GM12865 (cell line): ENCODE measurements at regions not wholly inside any gene's neighbourhood (a gene's known extent, or its start where the extent isn't known, plus 50 kb on each side); places are given as distances from the start of the nearest gene placed in this dataset.

Experiments used
- DNase-seq: peaks from one replicate; pipeline ENCODE4 v3.0.0; 2010; ENCODE audit warnings: low read depth
- H3K4me3 ChIP-seq: 2 replicates; pipeline ENCODE4 v1.5.1; 2011; ENCODE audit warnings: mild to moderate bottlenecking, low read depth, low read length, control low read depth
- CTCF ChIP-seq: IDR thresholded peaks from 2 replicates; pipeline ENCODE4 v1.5.1; 2011; ENCODE audit warnings: low read length, control low read depth, low read depth, inconsistent platforms; ENCODE audit not compliant: insufficient read depth; ENCODE audit errors: missing control alignments

GRCh38 chr18:22486667-22487066 is 69.0 kb upstream of the CTAGE1 start:
- H3K4me3 ChIP-seq: no peak overlapping the region
- DNase-seq: no peak
- no peak for TF ChIP-seq CTCF

GRCh38 chr18:22488554-22488953 is 70.8 kb upstream of the CTAGE1 start:
- H3K4me3 ChIP-seq: no peak overlapping the region
- no peak for DNase-seq

GRCh38 chr18:22489704-22490103 is 72.0 kb upstream of the CTAGE1 start:
- no peak for DNase-seq
- no peak for TF ChIP-seq CTCF
- H3K4me3 ChIP-seq: no peak overlapping the region

More at GRCh38 chr18:22488554-22488953, 70.8 kb upstream of the CTAGE1 start:
- no peak for TF ChIP-seq CTCF

GRCh38 chr18:22490429-22490846 is 72.7 kb upstream of the CTAGE1 start:
- DNase-seq: no peak
- peak; percentile 1 for TF ChIP-seq CTCF
- no peak overlapping the region for H3K4me3 ChIP-seq

GRCh38 chr18:22493255-22493654 is 75.5 kb upstream of the CTAGE1 start:
- TF ChIP-seq CTCF: no peak
- no peak overlapping the region for H3K4me3 ChIP-seq
- no peak for DNase-seq

- no peak overlapping the region for H3K4me3 ChIP-seq
- no peak for DNase-seq
- TF ChIP-seq CTCF: no peak
These were observed 76.2 kb upstream of the CTAGE1 start for GRCh38 chr18:22493940-22494339.

- no peak for DNase-seq
- TF ChIP-seq CTCF: no peak
- no peak overlapping the region for H3K4me3 ChIP-seq
These were observed 77.1 kb upstream of the CTAGE1 start for GRCh38 chr18:22494771-22495170.
